Fibroblast of the conjunctiva (primary cell): ENCODE measurements at regions not wholly inside any gene's neighbourhood (a gene's known extent, or its start where the extent isn't known, plus 50 kb on each side); places are given as distances from the start of the nearest gene placed in this dataset.
A peak's percentile ranks its signal among the peaks of the same experiment; 100 is the strongest.
"Not testable (repeated sequence)": the region's sequence is repeated elsewhere in the genome, so short reads cannot be mapped to it uniquely, and the experiment has no call there.

ENCODE experiments used
- DNase-seq: peaks from one replicate; pipeline ENCODE4 v3.0.0-alpha.2; 2010; ENCODE audit warnings: low read depth

- no peak for DNase-seq
These were observed 463.2 kb upstream of the PIK3R1 start for GRCh38 chr5:67752357-67752708.

GRCh38 chr5:67748165-67748690 lies 467.3 kb upstream of the PIK3R1 start:
- DNase-seq = no peak

- no peak for DNase-seq
These were observed 468.5 kb upstream of the PIK3R1 start for GRCh38 chr5:67747096-67747495.

GRCh38 chr5:67746608-67747007 lies 468.9 kb upstream of the PIK3R1 start:
- DNase-seq = not testable (repeated sequence)

- no peak for DNase-seq
These were observed 469.5 kb upstream of the PIK3R1 start for GRCh38 chr5:67746103-67746502.

- DNase-seq = no peak
These were observed 482.6 kb upstream of the PIK3R1 start for GRCh38 chr5:67732921-67733320.

GRCh38 chr5:67732471-67732870 lies 483.1 kb upstream of the PIK3R1 start:
- no peak for DNase-seq

- no peak for DNase-seq
These were observed 483.7 kb upstream of the PIK3R1 start for GRCh38 chr5:67731886-67732285.

- DNase-seq = no peak
These were observed 484.6 kb upstream of the PIK3R1 start for GRCh38 chr5:67730917-67731474.

- DNase-seq = no peak
These were observed 487.1 kb upstream of the PIK3R1 start for GRCh38 chr5:67728326-67728890.

- DNase-seq = no peak
These were observed 490.0 kb upstream of the PIK3R1 start for GRCh38 chr5:67725604-67726003.

GRCh38 chr5:67724412-67725135 lies 491.0 kb upstream of the PIK3R1 start:
- no peak for DNase-seq

GRCh38 chr5:67723873-67724272 lies 491.7 kb upstream of the PIK3R1 start:
- no peak for DNase-seq

GRCh38 chr5:67722582-67722981 lies 493.0 kb upstream of the PIK3R1 start:
- not testable (repeated sequence) for DNase-seq

- no peak for DNase-seq
These were observed 495.3 kb upstream of the PIK3R1 start for GRCh38 chr5:67720162-67720772.

- no peak for DNase-seq
These were observed 505.4 kb upstream of the CD180 start for GRCh38 chr5:67702008-67702407.

GRCh38 chr5:67699560-67699959 lies 503.0 kb upstream of the CD180 start:
- no peak for DNase-seq

GRCh38 chr5:67696446-67696845 lies 499.8 kb upstream of the CD180 start:
- no peak for DNase-seq

- DNase-seq = no peak
These were observed 498.8 kb upstream of the CD180 start for GRCh38 chr5:67695369-67695768.

- no peak for DNase-seq
These were observed 498.2 kb upstream of the CD180 start for GRCh38 chr5:67694810-67695191.

- peak; percentile 27 for DNase-seq
These were observed 497.6 kb upstream of the CD180 start for GRCh38 chr5:67693956-67694809.

GRCh38 chr5:67686746-67687145 lies 490.1 kb upstream of the CD180 start:
- no peak for DNase-seq
